CD4-positive, alpha-beta T cell (primary cell): ENCODE measurements at regions not wholly inside any gene's neighbourhood (a gene's known extent, or its start where the extent isn't known, plus 50 kb on each side); places are given as distances from the start of the nearest gene placed in this dataset.

Experiments used
- ATAC-seq: fragments of 200-7000 bp; cut with Tn5 transposase; one replicate; pipeline ENCODE4 v1.10.0; 2022; ENCODE audit warnings: mild to moderate bottlenecking; ENCODE audit not compliant: poor library complexity
- CTCF ChIA-PET: fragments of 350-600 bp; sonication (Branson Sonifier 250); formaldehyde crosslinking; loops from one replicate; lab custom pipeline; 2021; ENCODE audit warnings: antibody characterized with exemption, inconsistent platforms; lab: Charles Lee
- POLR2A ChIA-PET: fragments of 350-600 bp; sonication (Branson Sonifier 250); formaldehyde crosslinking; loops from one replicate; lab custom pipeline; 2021; ENCODE audit warnings: antibody characterized with exemption, inconsistent platforms; lab: Charles Lee
- DNase-seq, 14 experiments: peaks; one replicate each; pipeline ENCODE4 v3.0.0-alpha.2; 2013 to 2020; ENCODE audit warnings: mixed read lengths in 2 of 14
- H3K27ac ChIP-seq, 2 donors: one replicate each; pipeline versions ENCODE4 v1.5.1 to v1.7.0; 2013; ENCODE audit warnings: low read length in 2 of 2, low read depth in 1 of 2, mild to moderate bottlenecking in 1 of 2
- H3K27me3 ChIP-seq, 2 experiments: 1 replicate in 1 of 2; 2 replicates in 1 of 2; pipeline versions ENCODE4 v1.6.1 to v1.7.0; 2013; ENCODE audit warnings: low read length in 2 of 2, control low read depth in 1 of 2, mild to moderate bottlenecking in 1 of 2, moderate library complexity in 1 of 2; ENCODE audit not compliant: insufficient read depth in 2 of 2, control insufficient read depth in 1 of 2
- H3K36me3 ChIP-seq: one replicate; pipeline ENCODE4 v1.6.1; 2013; ENCODE audit warnings: low read length, control low read depth; ENCODE audit not compliant: insufficient read depth
- H3K4me1 ChIP-seq: one replicate; pipeline ENCODE4 v1.6.1; 2013; ENCODE audit warnings: low read length, control low read depth; ENCODE audit not compliant: insufficient read depth
- H3K4me3 ChIP-seq: one replicate; pipeline ENCODE4 v1.5.1; 2013; ENCODE audit warnings: mild to moderate bottlenecking, low read length, moderate library complexity
- H3K9me3 ChIP-seq, 2 experiments: 1 replicate in 1 of 2; 2 replicates in 1 of 2; pipeline versions ENCODE4 v1.6.1 to v1.7.0; 2013; ENCODE audit warnings: low read length in 2 of 2, mild to moderate bottlenecking in 2 of 2, control low read depth in 1 of 2, moderate library complexity in 1 of 2; ENCODE audit not compliant: control insufficient read depth in 1 of 2, insufficient read depth in 1 of 2
- H3K27ac Mint-ChIP-seq: one replicate; pipeline ENCODE4 v1.8.0; 2020; ENCODE audit warnings: mixed read lengths
- H3K27me3 Mint-ChIP-seq: one replicate; pipeline ENCODE4 v1.8.0; 2021; ENCODE audit warnings: mixed read lengths
- H3K36me3 Mint-ChIP-seq: one replicate; pipeline ENCODE4 v1.8.0; 2021; ENCODE audit warnings: low read depth, mixed read lengths
- H3K4me1 Mint-ChIP-seq: one replicate; pipeline ENCODE4 v1.8.0; 2021; ENCODE audit warnings: low read depth, mixed read lengths
- H3K4me3 Mint-ChIP-seq: one replicate; pipeline ENCODE4 v1.8.0; 2020; ENCODE audit warnings: mild to moderate bottlenecking, mixed read lengths
- H3K9me3 Mint-ChIP-seq: one replicate; pipeline ENCODE4 v1.8.0; 2020; ENCODE audit warnings: mixed read lengths
- intact Hi-C, 2 experiments: fragments of 100-400 bp; cut with DNase I in 1 of 2; cut with micrococcal nuclease in 1 of 2; formaldehyde crosslinking; loops; one replicate each; pipeline versions ENCODE4 v1.15.1 to v1.9.0; 2023 to 2025; cut with DNase I, micrococcal nuclease
- TF ChIP-seq, protein P1 (sequence below): fragments of 200-600 bp; IDR thresholded peaks from one replicate; pipeline ENCODE4 v1.8.0; 2022; ENCODE audit warnings: antibody characterized with exemption, mild to moderate bottlenecking

DNA sequence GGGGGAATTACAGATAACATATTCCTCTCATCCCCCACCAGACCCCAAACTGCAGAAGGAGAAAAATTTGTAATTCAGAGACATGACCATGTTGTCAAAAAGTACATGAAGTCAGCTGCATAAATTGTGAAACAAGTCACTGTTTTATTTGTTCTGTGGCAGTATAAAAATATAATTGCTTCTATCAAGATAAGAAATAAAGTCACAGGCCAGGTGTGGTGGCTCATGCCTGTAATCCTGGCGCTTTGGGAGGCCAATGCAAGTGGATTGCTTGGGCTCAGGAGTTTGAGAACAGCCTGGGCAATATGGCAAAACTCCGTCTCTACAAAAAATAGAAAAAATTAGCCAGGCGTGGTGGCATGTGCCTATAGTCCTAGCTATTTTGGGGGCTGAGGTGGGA, 87.7 kb upstream of the DPH6 start:
- intact Hi-C loops = no loop called here
- H3K9me3 Mint-ChIP-seq = no peaks in the 10 kb centered on the region
- Histone ChIP-seq H3K4me3 (no peak overlapping the region), H3K27ac (no peak overlapping the region), H3K9me3 (no peaks in the 10 kb centered on the region), H3K36me3 (no peaks in the 10 kb centered on the region), H3K27me3 (no peaks in the 10 kb centered on the region), H3K4me1 (no peaks in the 10 kb centered on the region)
- TF ChIP-seq, protein P1, sequence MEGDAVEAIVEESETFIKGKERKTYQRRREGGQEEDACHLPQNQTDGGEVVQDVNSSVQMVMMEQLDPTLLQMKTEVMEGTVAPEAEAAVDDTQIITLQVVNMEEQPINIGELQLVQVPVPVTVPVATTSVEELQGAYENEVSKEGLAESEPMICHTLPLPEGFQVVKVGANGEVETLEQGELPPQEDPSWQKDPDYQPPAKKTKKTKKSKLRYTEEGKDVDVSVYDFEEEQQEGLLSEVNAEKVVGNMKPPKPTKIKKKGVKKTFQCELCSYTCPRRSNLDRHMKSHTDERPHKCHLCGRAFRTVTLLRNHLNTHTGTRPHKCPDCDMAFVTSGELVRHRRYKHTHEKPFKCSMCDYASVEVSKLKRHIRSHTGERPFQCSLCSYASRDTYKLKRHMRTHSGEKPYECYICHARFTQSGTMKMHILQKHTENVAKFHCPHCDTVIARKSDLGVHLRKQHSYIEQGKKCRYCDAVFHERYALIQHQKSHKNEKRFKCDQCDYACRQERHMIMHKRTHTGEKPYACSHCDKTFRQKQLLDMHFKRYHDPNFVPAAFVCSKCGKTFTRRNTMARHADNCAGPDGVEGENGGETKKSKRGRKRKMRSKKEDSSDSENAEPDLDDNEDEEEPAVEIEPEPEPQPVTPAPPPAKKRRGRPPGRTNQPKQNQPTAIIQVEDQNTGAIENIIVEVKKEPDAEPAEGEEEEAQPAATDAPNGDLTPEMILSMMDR = no peak
- ATAC-seq (no peak), DNase-seq (no peak)
- H3K27ac Mint-ChIP-seq = no peak overlapping the region
- H3K27me3 Mint-ChIP-seq = peaks cover 18% of the 10 kb centered on the region
- ChIA-PET POLR2A (no interaction called here), CTCF (no interaction called here)
- H3K36me3 Mint-ChIP-seq = no peaks in the 10 kb centered on the region
- no peak overlapping the region for H3K4me3 Mint-ChIP-seq
- no peaks in the 10 kb centered on the region for H3K4me1 Mint-ChIP-seq

DNA sequence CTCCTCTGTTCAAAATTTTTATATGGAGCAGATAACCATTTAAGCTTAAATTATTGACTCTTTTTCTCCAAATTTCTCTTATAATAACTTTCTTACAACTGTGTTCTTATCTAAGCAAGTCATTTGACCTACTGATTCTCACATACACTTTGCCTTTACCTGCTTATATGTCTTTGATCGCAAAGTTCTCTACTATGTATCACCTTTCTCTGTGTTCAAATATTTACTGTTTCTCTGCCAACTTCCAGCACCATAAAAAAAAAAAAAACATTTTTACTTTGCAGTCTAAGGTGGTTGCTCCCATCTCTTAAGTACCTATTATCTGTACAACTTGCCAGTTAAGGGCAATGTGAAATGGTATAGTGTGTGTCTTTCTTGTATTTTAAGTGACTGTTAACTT, 100.8 kb upstream of the DPH6 start:
- Histone ChIP-seq H3K4me3 (no peak overlapping the region), H3K27me3 (no peaks in the 10 kb centered on the region), H3K36me3 (no peaks in the 10 kb centered on the region), H3K4me1 (no peaks in the 10 kb centered on the region), H3K9me3 (no peaks in the 10 kb centered on the region), H3K27ac (no peak overlapping the region)
- TF ChIP-seq, protein P1 = no peak
- H3K4me1 Mint-ChIP-seq = no peaks in the 10 kb centered on the region
- H3K9me3 Mint-ChIP-seq = no peaks in the 10 kb centered on the region
- DNase-seq (no peak), ATAC-seq (no peak)
- ChIA-PET POLR2A (no interaction called here), CTCF (no interaction called here)
- H3K27ac Mint-ChIP-seq = no peak overlapping the region
- H3K36me3 Mint-ChIP-seq = no peaks in the 10 kb centered on the region
- H3K27me3 Mint-ChIP-seq = no peaks in the 10 kb centered on the region
- no peak overlapping the region for H3K4me3 Mint-ChIP-seq
- intact Hi-C loops = no loop called here

DNA sequence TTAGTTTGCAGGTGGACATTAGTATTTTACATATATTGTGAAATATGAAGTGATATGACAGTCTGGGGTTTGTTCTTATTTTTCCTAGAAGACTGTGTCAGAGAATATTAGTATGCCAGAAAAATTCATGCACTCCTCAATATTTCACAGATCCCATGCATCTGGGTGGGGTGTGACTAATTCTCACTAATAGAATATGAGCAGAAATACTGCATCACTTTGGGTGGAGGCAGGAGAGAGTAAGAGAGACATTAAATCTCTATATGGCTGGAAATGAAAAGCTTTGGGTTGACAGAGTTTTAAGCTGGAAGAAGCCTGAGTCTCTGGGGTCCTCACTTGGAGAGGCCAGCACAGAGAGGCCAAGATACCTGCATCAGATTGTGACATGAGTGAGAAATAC, 101.3 kb upstream of the DPH6 start:
- H3K27ac Mint-ChIP-seq = no peak overlapping the region

More for the DNA sequence above, 101.3 kb upstream of the DPH6 start:
- ATAC-seq (no peak), DNase-seq (no peak)
- TF ChIP-seq, protein P1 = no peak
- Histone ChIP-seq H3K4me3 (no peak overlapping the region), H3K27me3 (no peaks in the 10 kb centered on the region), H3K4me1 (no peaks in the 10 kb centered on the region), H3K27ac (no peak overlapping the region), H3K36me3 (no peaks in the 10 kb centered on the region), H3K9me3 (no peaks in the 10 kb centered on the region)
- intact Hi-C loops = no loop called here
- Mint-ChIP-seq H3K4me3 (no peak overlapping the region), H3K27me3 (no peaks in the 10 kb centered on the region), H3K9me3 (no peaks in the 10 kb centered on the region), H3K4me1 (no peaks in the 10 kb centered on the region), H3K36me3 (no peaks in the 10 kb centered on the region)
- ChIA-PET POLR2A (no interaction called here), CTCF (no interaction called here)
